Left colon (tissue), 2 donors: ENCODE measurements at regions not wholly inside any gene's neighbourhood (a gene's known extent, or its start where the extent isn't known, plus 50 kb on each side); places are given as distances from the start of the nearest gene placed in this dataset.

Source experiments
- ATAC-seq: fragments of 200-7000 bp; cut with Tn5 transposase; one replicate; pipeline ENCODE4 v1.9.1; 2020; ENCODE audit warnings: mild to moderate bottlenecking, moderate library complexity
- DNase-seq, 2 donors: peaks; one replicate each; pipeline ENCODE4 v3.0.0-alpha.2; 2020
- intact Hi-C, 2 donors: fragments of 100-400 bp; cut with DNase I in 1 of 2; cut with micrococcal nuclease in 1 of 2; formaldehyde crosslinking; loops; one replicate each; pipeline versions ENCODE4 v1.11.2 to v1.14.0; 2022; cut with DNase I, micrococcal nuclease
- donor health status: DM: no; HTN: no; CAD: no.
- donor health status: DM: yes; HTN: yes; CAD: no.

DNA sequence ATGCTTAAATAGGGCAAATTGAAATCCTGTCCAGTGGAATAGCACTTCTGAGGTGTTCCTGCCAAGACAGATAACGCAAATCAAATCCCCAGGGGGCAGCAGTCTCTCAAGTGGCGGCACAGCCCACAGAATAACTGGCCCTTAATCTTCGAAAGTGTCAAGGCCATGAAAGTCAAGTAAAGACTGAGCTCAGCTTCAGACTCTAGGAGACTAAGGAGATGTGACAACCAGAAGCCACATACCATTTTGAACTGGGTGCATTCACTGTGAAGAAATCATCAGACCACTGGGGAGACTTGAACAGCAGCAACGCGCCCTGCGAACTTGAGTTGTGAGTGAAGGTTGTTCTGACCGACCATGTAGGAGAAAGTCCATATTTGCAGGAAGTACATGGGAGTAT is 66.0 kb upstream of the ASAP2 start:
- intact Hi-C loops, result loop anchor here in 1 of 2 donors (10.0 kb wide), 1 partner anchor 64 kb away; the partner anchor contains the start of gene ASAP2
- DNase-seq (peak in 1 of 2 donors; percentile 10), ATAC-seq (no peak)

DNA sequence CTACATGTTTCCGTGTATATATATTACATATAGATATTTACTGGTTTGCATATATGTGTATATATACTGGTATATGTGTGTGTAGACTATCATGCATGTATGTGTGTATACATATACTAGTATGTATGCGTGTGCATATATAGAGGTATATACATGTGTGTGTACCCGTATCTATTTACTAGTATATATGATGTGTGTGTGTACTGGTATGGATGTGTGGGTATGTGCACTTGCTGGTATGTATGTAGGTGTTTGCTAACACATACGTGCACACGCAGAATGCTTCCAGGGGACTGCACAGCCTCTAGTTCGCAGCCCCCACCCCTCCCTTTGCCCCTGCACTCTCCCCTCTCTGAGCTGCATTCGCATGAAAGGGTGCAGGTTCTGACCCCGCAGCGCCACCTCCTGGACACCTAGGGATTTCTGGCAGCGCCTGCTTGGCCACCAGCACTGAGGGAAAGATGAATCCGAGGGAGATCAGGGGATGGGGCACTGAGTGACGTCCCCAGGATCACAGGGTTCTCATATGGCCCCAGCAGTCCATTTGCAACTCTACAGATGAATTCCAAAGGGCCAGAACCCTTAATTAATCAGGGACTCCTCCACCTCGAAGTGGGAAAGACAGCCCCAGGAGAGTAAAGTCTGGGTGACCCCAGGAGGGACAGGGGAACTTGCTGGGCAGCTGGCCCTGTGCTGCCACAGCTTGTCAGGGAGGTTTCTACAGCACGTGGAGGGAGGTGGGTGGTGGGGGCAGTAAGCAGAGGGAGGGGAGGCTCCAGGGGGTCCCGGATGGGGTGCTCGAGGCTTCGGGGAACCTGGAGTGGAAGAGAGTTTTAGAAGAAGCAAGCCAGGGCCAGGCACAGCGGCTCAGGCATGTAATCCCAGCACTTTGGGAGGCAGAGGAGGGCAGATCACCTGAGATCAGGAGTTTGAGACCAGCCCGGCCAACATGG is 66.8 kb upstream of the ASAP2 start:
- DNase-seq (peak; percentile 74 to 88), ATAC-seq (peak; percentile 16)
- intact Hi-C loops, result loop anchor here in 1 of 2 donors (5.0 to 10.0 kb wide), 2 partner anchors 65 to 267 kb away; partner anchors contain the start of gene ASAP2

DNA sequence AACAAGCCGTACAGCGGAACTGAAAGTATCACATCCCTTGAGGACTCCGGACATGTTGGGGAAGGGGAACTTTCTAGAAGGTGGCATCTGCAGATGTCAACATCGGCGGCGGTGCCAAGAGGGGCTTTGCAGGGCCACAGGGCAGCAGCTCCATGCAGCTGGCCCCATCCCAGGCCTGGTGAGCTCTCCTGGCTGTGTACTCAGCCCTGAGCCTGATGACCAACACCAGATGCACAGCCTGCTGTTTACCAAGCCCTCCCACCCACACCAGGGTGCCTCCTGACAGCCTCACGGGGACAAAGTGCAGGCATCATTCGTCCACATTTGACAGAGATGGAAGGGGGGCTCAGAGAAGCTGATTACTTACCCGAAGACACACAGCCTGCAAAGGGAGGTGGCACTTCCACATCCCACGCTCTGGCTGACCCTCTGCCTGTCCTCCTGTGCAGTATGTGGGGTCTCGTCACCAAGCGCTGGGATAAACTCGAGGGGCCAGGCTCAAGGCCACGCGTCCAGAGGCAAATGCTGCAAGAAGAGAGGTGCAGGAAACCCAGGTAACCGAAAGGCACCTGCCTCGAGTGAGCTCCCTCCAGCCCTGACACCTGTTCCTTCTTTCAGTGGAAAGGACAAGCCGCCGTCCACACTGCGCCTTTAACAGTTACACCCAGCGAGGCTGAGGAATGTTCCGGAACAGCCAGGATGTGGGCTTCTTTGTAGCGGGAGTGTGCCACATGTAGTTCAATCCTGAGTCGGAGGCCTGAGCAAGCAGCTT is 69.0 kb upstream of the ASAP2 start:
- ATAC-seq (peak; percentile 40), DNase-seq (peak; percentile 57 to 62)
- intact Hi-C loops, result loop anchor here in 1 of 2 donors (5.0 kb wide), 1 partner anchor 265 kb away; no protein-coding TSS in a partner anchor

DNA sequence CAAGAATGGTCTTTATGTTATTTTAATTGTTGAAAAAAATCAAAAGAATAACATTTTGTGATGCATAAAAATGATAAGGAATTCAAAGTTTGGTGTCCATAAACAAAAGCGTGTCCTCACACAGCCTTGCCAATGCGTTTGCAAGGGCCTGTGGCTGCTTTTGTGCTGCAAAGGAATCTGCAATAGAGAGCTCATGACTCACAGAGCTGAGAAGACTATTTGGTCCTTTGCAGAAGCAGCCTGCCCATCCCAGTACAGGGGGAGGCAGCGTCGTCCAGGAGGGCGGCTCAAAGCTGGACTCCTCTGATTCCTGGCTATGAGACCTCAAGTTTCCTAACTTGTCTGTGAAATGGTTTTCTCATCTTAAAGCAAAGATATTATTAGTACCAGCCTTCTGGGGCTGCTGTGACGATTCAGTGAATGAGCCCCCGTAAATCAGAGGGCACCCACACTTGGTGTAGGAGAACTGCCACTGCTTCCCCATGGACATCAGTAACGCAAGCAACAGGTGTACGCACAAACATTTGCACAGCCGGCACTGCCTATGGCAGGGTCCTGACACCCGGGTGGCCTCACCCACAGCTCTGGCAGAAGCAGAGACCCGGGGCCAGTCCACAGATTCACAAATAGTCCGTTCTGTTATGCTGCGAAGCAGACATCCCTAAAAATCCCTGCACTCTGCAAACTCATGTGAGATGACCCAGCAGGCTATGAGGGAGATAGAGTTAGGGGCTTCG is 70.6 kb upstream of the ASAP2 start:
- ATAC-seq (no peak), DNase-seq (peak in 1 of 2 donors; percentile 28)
- intact Hi-C loops, result loop anchor here in 1 of 2 donors (5.0 kb wide), 1 partner anchor 264 kb away; no protein-coding TSS in a partner anchor

DNA sequence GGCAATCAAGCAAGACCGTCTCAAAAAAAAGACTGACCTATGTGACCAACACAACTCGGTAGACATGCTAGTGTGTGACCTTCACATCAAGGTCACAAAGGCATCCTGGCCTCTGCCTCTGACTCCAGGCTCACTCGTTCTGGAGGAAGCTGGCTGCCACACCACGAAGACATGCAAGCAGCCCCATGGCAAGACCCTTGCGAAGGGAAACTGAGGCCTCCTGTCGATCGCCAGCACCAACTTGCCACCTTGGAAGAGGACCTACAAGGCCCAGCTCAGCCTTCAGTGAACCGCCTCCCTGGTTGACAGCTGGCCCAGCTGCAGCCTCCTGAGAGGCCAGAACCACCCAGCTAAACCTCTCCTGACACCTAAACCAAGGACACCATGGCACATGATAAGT is 79.3 kb upstream of the ASAP2 start:
- DNase-seq, result no peak
- no peak for ATAC-seq
- intact Hi-C loops, result no loop called here

DNA sequence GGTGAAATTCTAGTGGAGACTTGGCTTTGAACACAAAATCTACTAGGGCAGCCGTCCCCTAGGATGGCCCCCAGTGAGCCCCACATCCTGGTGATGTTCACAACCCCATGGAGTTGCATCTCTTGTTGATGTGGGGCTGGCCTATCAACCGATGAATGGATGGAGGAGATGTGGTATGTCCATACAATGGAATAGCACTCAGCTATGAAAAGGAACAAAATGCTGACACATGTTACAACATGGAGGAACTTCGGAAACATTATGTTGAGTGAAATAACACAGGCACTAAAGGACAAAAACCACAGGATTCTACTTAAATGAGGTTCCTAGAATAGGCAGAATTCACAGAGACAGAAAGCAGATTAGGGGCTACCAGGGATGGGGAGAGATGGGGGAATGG is 80.1 kb upstream of the ASAP2 start:
- intact Hi-C loops, result no loop called here
- no peak for DNase-seq
- ATAC-seq, result no peak

DNA sequence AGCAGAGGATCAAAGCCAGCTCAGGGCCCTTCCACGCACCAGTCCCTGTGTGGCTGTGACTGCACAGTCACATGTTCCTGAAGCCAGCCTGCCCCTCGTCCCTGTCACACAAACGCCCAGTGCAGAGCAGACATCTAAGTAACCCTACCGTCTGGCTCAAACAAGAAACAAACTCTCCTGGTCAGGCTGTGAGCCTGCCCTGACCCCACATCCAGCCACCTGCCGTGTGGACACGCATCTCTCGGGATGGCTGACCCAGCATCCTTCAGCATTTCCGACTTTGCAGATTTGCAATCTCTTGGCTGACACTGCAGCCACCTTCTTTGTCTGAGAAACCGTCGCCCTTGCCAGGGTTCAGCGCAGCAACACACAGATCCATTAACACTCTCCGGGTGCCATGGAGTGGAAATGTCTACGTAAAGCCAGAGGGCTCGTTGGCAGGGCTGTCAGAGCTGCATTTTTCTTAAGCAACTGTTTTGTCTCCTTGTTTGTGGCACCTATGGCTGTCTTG is 82.3 kb upstream of the ASAP2 start:
- DNase-seq, result no peak
- intact Hi-C loops, result no loop called here
- ATAC-seq, result no peak

DNA sequence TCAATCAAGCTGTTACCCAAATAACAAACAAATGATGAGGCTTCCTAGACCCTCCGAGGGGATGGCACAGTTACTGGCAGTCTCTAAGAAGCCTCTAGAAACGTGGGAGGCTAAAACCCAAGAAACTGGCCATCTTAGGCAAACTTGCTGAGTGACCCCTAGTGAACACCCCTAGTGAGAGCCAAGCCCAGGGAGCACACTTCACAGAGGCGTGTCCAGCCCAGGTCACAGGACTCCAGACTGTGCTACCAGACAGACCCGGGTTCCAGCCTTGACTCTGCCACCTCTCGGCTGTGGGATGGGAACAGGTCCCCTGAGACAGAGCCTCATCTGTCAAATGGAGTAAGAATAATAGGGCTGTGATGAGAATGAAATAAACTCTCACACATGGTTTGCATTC is 83.5 kb upstream of the ASAP2 start:
- intact Hi-C loops, result no loop called here
- DNase-seq (no peak), ATAC-seq (no peak)

DNA sequence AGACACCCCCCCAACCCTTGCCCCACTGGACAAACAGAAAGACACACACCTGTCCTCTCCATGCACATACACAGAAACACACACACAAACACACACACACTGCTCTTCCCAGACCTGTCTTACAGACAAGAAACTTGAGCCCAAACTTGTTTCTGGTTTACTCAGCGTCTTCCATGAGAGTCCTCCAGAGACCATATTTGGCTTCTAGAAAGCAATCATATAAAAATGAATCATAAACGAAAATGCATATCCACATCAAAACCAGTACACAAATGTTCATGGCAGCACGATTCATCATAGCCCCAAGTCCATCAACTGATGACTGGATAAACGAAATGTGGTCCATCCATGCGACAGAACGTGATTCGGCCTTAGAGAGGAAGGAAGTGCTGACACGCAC is 84.2 kb upstream of the ASAP2 start:
- intact Hi-C loops, result no loop called here
- ATAC-seq, result no peak

DNA sequence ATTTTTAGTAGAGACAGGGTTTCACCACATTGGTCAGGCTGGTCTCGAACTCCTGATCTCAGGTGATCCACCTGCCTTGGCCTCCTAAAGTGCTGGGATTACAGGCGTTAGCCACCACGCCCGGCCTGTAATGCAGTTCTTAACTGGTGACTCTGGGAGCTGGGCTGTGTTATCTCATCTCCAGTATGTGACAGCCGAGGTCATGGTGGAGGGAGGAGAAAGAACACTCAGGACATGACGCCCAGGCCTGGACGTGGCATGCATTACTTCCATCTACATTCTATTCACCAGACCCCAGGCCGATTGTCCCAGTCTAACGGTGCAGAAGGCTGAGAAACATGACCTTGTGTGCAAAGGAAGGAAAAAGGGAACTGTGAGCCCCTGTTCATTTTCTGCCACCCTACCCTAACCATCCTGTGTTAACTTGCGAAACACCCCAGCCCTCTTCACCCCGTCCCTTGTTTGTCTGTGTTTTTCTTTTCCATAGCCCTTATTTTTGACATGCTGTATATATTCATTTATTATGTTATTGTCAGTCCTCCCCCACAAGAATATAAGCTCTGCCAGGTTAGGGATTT is 88.1 kb upstream of the ASAP2 start:
- intact Hi-C loops, result no loop called here
- DNase-seq (no peak), ATAC-seq (no peak)

More for the DNA sequence above, 84.2 kb upstream of the ASAP2 start:
- no peak for DNase-seq

DNA sequence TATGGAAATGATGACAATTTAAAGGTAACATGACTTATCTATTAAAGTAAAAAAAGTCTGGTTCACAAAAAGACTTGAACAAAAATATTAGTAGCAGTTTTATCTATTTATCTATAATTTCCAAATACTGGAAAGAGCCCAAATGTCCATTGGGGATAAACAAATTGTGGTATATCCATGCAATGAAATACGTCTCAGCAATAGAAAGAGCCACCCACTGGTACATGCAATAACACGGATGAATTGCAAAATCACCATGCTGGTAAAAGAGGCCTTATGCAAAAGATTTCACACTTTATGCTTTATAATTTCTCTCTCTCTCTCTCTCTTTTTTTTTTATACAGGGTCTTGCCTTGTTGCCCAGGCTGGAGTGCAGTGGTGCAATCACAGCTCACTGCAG is 91.4 kb upstream of the ASAP2 start:
- DNase-seq, result no peak
- intact Hi-C loops, result no loop called here
- ATAC-seq, result no peak

DNA sequence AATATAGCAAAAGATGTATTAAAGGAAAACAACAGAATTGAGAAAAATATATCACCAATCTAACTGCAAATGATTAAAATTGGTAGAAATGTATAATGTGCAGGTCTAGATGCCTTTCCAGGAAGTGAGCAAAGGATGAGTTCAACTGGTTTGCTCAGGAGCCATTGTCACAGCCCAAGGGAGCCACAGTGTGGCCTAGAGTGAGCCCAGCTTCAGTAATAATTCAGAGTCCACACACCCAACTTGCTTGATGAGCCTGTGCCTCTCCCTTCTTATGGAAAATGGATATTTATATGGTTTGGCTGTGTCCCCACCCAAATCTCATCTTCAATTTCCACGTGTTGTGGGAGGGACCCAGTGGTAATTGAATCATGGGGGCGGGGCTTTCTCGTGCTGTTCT is 92.2 kb upstream of the ASAP2 start:
- ATAC-seq (peak; percentile 79), DNase-seq (peak in 1 of 2 donors; percentile 20)
- intact Hi-C loops, result no loop called here

DNA sequence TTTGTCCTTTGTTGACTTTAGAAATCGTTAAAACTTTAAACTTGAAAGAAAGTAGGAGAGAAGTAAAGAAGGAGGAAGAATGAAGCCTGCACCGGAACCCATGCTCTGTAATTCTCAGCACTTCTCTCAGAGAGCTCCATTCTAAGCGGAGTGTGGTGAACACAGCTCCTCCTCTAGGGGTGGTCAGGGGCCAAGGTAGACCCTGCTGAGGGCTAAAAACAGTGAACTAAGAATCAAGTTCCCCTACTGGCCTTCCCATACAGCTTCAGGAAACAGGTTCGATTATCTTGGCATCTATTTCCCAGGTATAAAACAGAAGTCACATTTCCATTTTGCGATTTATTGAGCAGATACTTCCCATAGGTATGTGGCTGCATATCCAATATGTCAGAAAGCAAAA is 92.7 kb upstream of the ASAP2 start:
- ATAC-seq (no peak), DNase-seq (peak in 1 of 2 donors; percentile 1)
- intact Hi-C loops, result no loop called here

DNA sequence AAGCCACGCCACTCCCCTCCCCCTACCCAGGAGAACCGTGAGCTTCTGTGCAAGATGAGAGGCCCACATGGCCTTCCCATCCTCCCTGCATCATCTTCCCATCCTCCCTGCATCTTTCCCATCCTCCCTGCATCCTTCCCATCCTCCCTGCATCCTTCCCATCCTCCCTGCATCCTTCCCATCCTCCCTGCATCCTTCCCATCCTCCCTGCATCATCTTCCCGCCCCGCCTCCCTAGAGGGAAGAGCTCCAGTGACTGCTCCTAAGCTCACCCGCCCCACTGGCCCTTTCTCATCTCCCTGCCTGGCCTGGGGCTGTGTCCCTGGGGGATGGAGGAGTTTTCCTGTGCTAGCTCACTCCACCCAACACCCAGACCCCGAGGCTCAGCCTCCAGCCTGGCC is 93.3 kb upstream of the ASAP2 start:
- peak in 1 of 2 donors; percentile 15 for DNase-seq
- intact Hi-C loops, result no loop called here

DNA sequence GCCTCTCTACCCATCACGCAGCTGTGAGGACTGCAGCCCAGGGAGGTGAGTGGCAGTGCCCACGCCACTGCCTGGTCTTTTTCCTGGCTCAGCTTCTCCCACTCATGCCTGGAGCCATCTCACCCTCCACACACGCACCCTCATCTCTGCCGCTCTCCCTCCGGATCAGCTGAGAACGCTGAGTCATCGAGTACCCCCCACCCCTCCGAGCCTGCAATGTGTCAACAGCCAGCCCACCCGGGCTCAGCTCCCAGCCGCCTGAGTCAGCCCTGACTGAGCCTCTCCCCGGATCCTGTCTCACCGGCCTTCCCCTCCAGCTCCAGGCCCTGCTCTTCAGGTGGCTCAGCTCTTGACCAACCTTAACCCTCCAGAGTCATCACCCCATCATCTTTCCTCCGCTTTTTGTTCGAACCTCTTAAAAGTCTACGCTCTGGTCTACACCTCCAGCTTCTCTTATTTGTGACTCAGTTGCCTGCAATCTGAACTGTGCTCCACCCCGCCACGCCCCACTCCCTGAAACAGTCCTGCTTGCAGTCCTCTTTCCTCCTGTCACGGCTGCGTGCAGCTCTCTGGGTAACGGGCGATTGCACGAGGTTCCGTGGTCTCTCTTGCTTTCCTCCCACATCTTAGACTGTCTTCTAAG is 94.4 kb upstream of the ASAP2 start:
- intact Hi-C loops, result no loop called here
- DNase-seq, result peak in 1 of 2 donors; percentile 34
- no peak for ATAC-seq

More for the DNA sequence above, 93.3 kb upstream of the ASAP2 start:
- ATAC-seq, result no peak

DNA sequence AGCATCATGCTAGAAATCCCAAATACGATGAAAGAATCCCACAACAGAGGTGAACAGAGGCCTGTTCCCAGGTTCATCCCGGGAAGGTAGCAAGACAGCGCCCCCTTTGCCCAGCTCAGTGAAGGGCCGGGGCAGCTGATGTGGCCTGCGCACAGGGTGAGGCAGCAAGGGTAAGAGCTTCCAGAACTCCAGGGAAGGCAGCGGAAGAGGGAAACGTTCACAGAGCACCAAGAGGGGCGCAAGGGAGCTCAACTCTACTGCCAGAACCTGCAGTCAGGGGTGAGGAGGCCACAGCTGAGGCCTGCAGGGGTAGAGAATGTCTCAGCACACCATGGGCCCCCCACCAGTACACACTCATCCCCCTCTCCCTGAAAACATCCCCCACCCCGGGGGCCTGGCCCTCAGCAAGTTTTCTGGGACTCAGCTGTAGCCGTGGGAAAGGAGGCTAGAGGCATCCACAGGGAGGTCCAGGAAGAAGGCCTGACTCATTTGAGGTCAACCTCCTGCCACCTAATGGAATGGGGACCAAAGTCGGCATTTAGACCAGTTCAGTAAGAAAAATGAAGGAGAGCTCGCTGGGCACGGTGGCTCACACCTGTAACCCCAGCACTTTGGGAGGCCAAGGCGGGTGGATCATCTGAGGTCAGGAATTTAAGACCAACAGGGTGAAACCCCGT is 95.6 kb upstream of the ASAP2 start:
- intact Hi-C loops, result no loop called here
- no peak for ATAC-seq
- no peak for DNase-seq

DNA sequence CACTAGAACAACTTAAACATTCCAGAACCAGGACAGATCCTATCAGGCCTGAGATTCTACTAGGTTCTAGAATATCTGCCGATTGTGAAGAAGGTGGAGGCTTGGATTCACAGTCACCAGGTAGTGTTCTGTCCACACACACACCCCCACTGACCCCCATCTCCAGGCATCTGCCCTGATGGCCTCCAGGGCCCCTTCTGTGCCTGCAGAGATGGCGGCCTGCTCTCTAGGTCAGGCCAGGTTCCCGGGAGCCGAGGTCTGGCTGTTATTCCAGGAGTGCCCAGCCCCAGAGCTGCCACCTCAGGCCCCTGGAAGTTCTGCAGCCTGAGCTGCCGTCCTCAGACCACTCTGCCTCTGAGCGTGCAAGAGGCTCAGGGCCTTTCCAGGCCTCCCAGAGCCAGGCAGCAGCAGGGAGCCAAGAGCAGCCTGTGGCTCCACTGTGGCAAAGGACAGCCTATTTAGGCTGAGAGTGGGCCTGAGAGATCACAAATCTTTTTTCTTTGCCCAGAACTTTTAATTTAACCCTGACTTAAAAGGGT is 96.2 kb upstream of the ASAP2 start:
- intact Hi-C loops, result no loop called here
- DNase-seq (no peak), ATAC-seq (no peak)
